ENCODE measurements at regions not wholly inside any gene's neighbourhood (a gene's known extent, or its start where the extent isn't known, plus 50 kb on each side); places are given as distances from the start of the nearest gene placed in this dataset.

GRCh38 chr3:132786890-132787289, 64.7 kb upstream of the NPHP3 start (continued):
- no peak for TF ChIP-seq CTCF (IDR thresholded peaks at IDR 0.05 in 2 of 3, conservative IDR thresholded peaks at IDR 0.05 in 1 of 3; ENCODE audit: borderline replicate concordance in 1 of 3, insufficient read depth in 1 of 3, low read depth in 2 of 3, low read length in 2 of 3)
- TF ChIP-seq POLR2AphosphoS5 (IDR thresholded peaks at IDR 0.05; ENCODE audit: low read depth, low read length): no peak
- no peak for TF ChIP-seq POLR2A (IDR thresholded peaks at IDR 0.05; ENCODE audit: borderline replicate concordance, extremely low read depth, insufficient read depth, insufficient read length)
- no peak for TF ChIP-seq CBX3 (IDR thresholded peaks at IDR 0.05; ENCODE audit: low read depth)
- TF ChIP-seq ZBTB33 (IDR thresholded peaks at IDR 0.05; ENCODE audit: extremely low read depth, insufficient replicate concordance, low read length): no peak
- TF ChIP-seq MAX (IDR thresholded peaks at IDR 0.05): no peak
- TF ChIP-seq RAD21 (IDR thresholded peaks at IDR 0.05; ENCODE audit: low read depth): no peak
- TF ChIP-seq SP1 (IDR thresholded peaks at IDR 0.05; ENCODE audit: low read depth): no peak
- TF ChIP-seq SRF (IDR thresholded peaks at IDR 0.05; ENCODE audit: low read depth): no peak
- TF ChIP-seq EZH2phosphoT487 (IDR thresholded peaks at IDR 0.05; ENCODE audit: borderline replicate concordance): no peak
- TF ChIP-seq EZH2 (IDR thresholded peaks at IDR 0.05): no peak
- no peak for TF ChIP-seq JUND (IDR thresholded peaks at IDR 0.05)
- TF ChIP-seq ZFX (IDR thresholded peaks at IDR 0.05): no peak

GRCh38 chr3:132785292-132785691, 63.1 kb upstream of the NPHP3 start:
- CTCF ChIA-PET: no interaction called here
- ATAC-seq: no peak
- no peak for DNase-seq (ENCODE audit: low read depth, low spot score)
- no TSS peak for BruUV-seq (replicated peaks)
- H3K4me2 ChIP-seq (ENCODE audit: low read length): no peak overlapping the region
- no peak overlapping the region for H3K9ac ChIP-seq (ENCODE audit: low read length)
- no peak overlapping the region for H3K27ac ChIP-seq (ENCODE audit: low read depth, low read length)
- POLR2A ChIA-PET: no interaction called here
- H3K4me1 ChIP-seq (ENCODE audit: control insufficient read depth in 1 of 2, insufficient read depth in 2 of 2, low read length in 2 of 2): no peaks in the 10 kb centered on the region
- H3K9me2 ChIP-seq (ENCODE audit: insufficient read depth): no peaks in the 10 kb centered on the region
- intact Hi-C loops (cut with micrococcal nuclease): no loop called here
- H3K27me3 ChIP-seq (ENCODE audit: insufficient read depth, low read length): peaks cover 10% of the 10 kb centered on the region; the same call in 1 of the 2 replicates
- no peaks in the 10 kb centered on the region; the same call in 1 of the 2 replicates for H4K20me1 ChIP-seq (ENCODE audit: insufficient read depth)
- H3K79me2 ChIP-seq (ENCODE audit: insufficient read depth, low read length): no peaks in the 10 kb centered on the region
- RAD21 ChIA-PET (ENCODE audit: low non-redundant PET in 1 of 2, low total read pairs in 2 of 2, uncharacterized antibody in 2 of 2, unreplicated experiment in 2 of 2): no interaction called here
- no peak overlapping the region for H2AFZ ChIP-seq (ENCODE audit: low read depth, low read length, poor library complexity, severe bottlenecking)
- H3K9me3 ChIP-seq (ENCODE audit: control insufficient read depth in 1 of 2, insufficient read depth in 1 of 2, low read depth in 1 of 2, low read length in 2 of 2): no peaks in the 10 kb centered on the region
- H3K4me3 ChIP-seq (replicated peaks in 1 of 2; ENCODE audit: low read depth in 1 of 2, low read length in 2 of 2): no peak overlapping the region
- no peaks in the 10 kb centered on the region for H3K36me3 ChIP-seq (ENCODE audit: control insufficient read depth in 1 of 2, insufficient read depth in 2 of 2, low read length in 2 of 2)
- TF ChIP-seq CBX3 (IDR thresholded peaks at IDR 0.05; ENCODE audit: low read depth): no peak
- no peak for TF ChIP-seq ELF1 (IDR thresholded peaks at IDR 0.05; ENCODE audit: borderline replicate concordance, low read depth)
- TF ChIP-seq EZH2phosphoT487 (IDR thresholded peaks at IDR 0.05; ENCODE audit: borderline replicate concordance): no peak
- TF ChIP-seq REST (IDR thresholded peaks at IDR 0.05; ENCODE audit: low read depth): no peak
- no peak for TF ChIP-seq ZBTB33 (IDR thresholded peaks at IDR 0.05; ENCODE audit: extremely low read depth, insufficient replicate concordance, low read length)
- TF ChIP-seq SP1 (IDR thresholded peaks at IDR 0.05; ENCODE audit: low read depth): no peak
- no peak for TF ChIP-seq JUND (IDR thresholded peaks at IDR 0.05)
- no peak for TF ChIP-seq CEBPB (IDR thresholded peaks at IDR 0.05; ENCODE audit: low read depth)
- no peak for TF ChIP-seq ZNF274 (IDR thresholded peaks at IDR 0.05; ENCODE audit: low read depth, low read length)

Data from HCT116 (cell line).